ENCODE measurements at regions not wholly inside any gene's neighbourhood (a gene's known extent, or its start where the extent isn't known, plus 50 kb on each side); places are given as distances from the start of the nearest gene placed in this dataset.

- no peak for TF ChIP-seq CTCF (IDR thresholded peaks at IDR 0.05 in 2 of 3, conservative IDR thresholded peaks at IDR 0.05 in 1 of 3; ENCODE audit: borderline replicate concordance in 1 of 3, insufficient read depth in 1 of 3, low read depth in 2 of 3, low read length in 2 of 3)
- TF ChIP-seq SIN3A (IDR thresholded peaks at IDR 0.05; ENCODE audit: low read depth): no peak
- no peak for TF ChIP-seq ZFX (IDR thresholded peaks at IDR 0.05)
Observed at GRCh38 chr12:59452259-59452658, 143.6 kb upstream of the SLC16A7 start (continued).

DNA sequence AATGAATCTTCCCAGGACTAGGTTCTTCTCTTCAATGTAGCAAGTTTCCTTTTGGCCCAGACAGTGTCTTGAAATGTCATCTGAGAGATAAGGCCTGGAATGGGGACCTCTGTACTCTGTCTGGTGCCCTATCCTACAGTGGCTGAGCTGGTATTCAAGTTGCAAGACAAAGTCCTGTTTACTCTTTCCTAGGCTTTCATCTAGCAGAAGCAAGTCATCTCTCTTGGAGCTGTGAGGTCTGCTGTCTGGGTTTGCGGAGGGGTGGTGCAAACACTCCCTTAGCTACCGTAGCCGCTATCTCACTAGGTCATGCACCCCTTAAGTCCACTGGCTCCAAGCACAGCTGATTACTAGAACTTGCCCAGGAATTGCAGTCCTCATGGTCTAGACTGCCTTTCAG lies 149.7 kb upstream of the SLC16A7 start:
- no peaks in the 10 kb centered on the region for H3K36me3 ChIP-seq (ENCODE audit: control insufficient read depth in 1 of 2, insufficient read depth in 2 of 2, low read length in 2 of 2)
- H3K79me2 ChIP-seq (ENCODE audit: insufficient read depth, low read length): no peaks in the 10 kb centered on the region; the same call in 1 of the 2 replicates
- intact Hi-C loops (cut with micrococcal nuclease): no loop called here
- H3K27me3 ChIP-seq (ENCODE audit: insufficient read depth, low read length): no peaks in the 10 kb centered on the region
- no TSS peak for BruUV-seq (replicated peaks)
- H4K20me1 ChIP-seq (ENCODE audit: insufficient read depth): no peaks in the 10 kb centered on the region; the same call in 1 of the 2 replicates
- no peak for DNase-seq (ENCODE audit: low read depth, low spot score)
- no peaks in the 10 kb centered on the region for H3K4me1 ChIP-seq (ENCODE audit: control insufficient read depth in 1 of 2, insufficient read depth in 2 of 2, low read length in 2 of 2)
- ChIA-PET RAD21 (ENCODE audit: low non-redundant PET in 1 of 2, low total read pairs in 2 of 2, uncharacterized antibody in 2 of 2, unreplicated experiment in 2 of 2) (no interaction called here), POLR2A (no interaction called here), CTCF (no interaction called here)
- no peak overlapping the region for H3K27ac ChIP-seq (ENCODE audit: low read depth, low read length)
- H3K9ac ChIP-seq (ENCODE audit: low read length): no peak overlapping the region
- no peak overlapping the region for H3K4me2 ChIP-seq (ENCODE audit: low read length)
- no peaks in the 10 kb centered on the region for H3K9me2 ChIP-seq (ENCODE audit: insufficient read depth)
- H3K4me3 ChIP-seq (replicated peaks in 1 of 2; ENCODE audit: low read depth in 1 of 2, low read length in 2 of 2): no peak overlapping the region
- TF ChIP-seq, protein P1, sequence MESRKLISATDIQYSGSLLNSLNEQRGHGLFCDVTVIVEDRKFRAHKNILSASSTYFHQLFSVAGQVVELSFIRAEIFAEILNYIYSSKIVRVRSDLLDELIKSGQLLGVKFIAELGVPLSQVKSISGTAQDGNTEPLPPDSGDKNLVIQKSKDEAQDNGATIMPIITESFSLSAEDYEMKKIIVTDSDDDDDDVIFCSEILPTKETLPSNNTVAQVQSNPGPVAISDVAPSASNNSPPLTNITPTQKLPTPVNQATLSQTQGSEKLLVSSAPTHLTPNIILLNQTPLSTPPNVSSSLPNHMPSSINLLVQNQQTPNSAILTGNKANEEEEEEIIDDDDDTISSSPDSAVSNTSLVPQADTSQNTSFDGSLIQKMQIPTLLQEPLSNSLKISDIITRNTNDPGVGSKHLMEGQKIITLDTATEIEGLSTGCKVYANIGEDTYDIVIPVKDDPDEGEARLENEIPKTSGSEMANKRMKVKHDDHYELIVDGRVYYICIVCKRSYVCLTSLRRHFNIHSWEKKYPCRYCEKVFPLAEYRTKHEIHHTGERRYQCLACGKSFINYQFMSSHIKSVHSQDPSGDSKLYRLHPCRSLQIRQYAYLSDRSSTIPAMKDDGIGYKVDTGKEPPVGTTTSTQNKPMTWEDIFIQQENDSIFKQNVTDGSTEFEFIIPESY (IDR thresholded peaks at IDR 0.05; ENCODE audit: extremely low read depth, insufficient replicate concordance, low read length): no peak
- no peak for TF ChIP-seq SP1 (IDR thresholded peaks at IDR 0.05; ENCODE audit: low read depth)
- TF ChIP-seq EZH2phosphoT487 (IDR thresholded peaks at IDR 0.05; ENCODE audit: borderline replicate concordance): no peak
- no peak for TF ChIP-seq CEBPB (IDR thresholded peaks at IDR 0.05; ENCODE audit: low read depth)
- no peak for TF ChIP-seq ELF1 (IDR thresholded peaks at IDR 0.05; ENCODE audit: borderline replicate concordance, low read depth)
- no peak for TF ChIP-seq SIN3A (IDR thresholded peaks at IDR 0.05; ENCODE audit: low read depth)
- TF ChIP-seq, protein P2, sequence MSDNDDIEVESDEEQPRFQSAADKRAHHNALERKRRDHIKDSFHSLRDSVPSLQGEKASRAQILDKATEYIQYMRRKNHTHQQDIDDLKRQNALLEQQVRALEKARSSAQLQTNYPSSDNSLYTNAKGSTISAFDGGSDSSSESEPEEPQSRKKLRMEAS (IDR thresholded peaks at IDR 0.05): no peak
- TF ChIP-seq EGR1 (IDR thresholded peaks at IDR 0.05; ENCODE audit: low read depth): no peak
- TF ChIP-seq POLR2A (IDR thresholded peaks at IDR 0.05; ENCODE audit: borderline replicate concordance, extremely low read depth, insufficient read depth, insufficient read length): no peak
- no peak for ATAC-seq
- H3K9me3 ChIP-seq (ENCODE audit: control insufficient read depth in 1 of 2, insufficient read depth in 1 of 2, low read depth in 1 of 2, low read length in 2 of 2): peaks cover 0 to 8% of the 10 kb centered on the region in 2 experiments; a peak in 1 of 4 replicates
- no peak overlapping the region for H2AFZ ChIP-seq (ENCODE audit: low read depth, low read length, poor library complexity, severe bottlenecking)
